Subcutaneous abdominal adipose tissue (tissue), 5 donors: ENCODE measurements at regions not wholly inside any gene's neighbourhood (a gene's known extent, or its start where the extent isn't known, plus 50 kb on each side); places are given as distances from the start of the nearest gene placed in this dataset.

Source experiments
- H3K27ac ChIP-seq: one replicate; pipeline ENCODE4 v1.7.0; 2013; ENCODE audit warnings: low read depth, mild to moderate bottlenecking, inconsistent platforms, low read length, moderate library complexity
- H3K27me3 ChIP-seq, 5 donors: one replicate each; pipeline ENCODE4 v1.7.0; 2013; ENCODE audit warnings: low read length in 5 of 5, inconsistent platforms in 1 of 5; ENCODE audit not compliant: control insufficient read depth in 5 of 5, insufficient read depth in 4 of 5
- H3K36me3 ChIP-seq, 5 donors: one replicate each; pipeline ENCODE4 v1.7.0; 2013; ENCODE audit warnings: low read length in 5 of 5; ENCODE audit not compliant: control insufficient read depth in 5 of 5, insufficient read depth in 5 of 5
- H3K4me1 ChIP-seq, 5 donors: one replicate each; pipeline ENCODE4 v1.7.0; 2013; ENCODE audit warnings: low read length in 5 of 5, mild to moderate bottlenecking in 3 of 5, moderate library complexity in 1 of 5; ENCODE audit not compliant: control insufficient read depth in 5 of 5, insufficient read depth in 5 of 5
- H3K4me3 ChIP-seq, 5 donors: one replicate each; pipeline ENCODE4 v1.7.0; 2013; ENCODE audit warnings: low read length in 5 of 5, low read depth in 1 of 5
- H3K9ac ChIP-seq, 5 donors: one replicate each; pipeline ENCODE4 v1.7.0; 2013; ENCODE audit warnings: low read length in 5 of 5, mild to moderate bottlenecking in 4 of 5, moderate library complexity in 3 of 5
- H3K9me3 ChIP-seq, 5 donors: one replicate each; pipeline ENCODE4 v1.7.0; 2013; ENCODE audit warnings: low read length in 5 of 5; ENCODE audit not compliant: control insufficient read depth in 5 of 5
- donor health status: healthy.
- donor health status: healthy.
- donor health status: healthy.
- donor health status: healthy.
- donor health status: healthy.

- Histone ChIP-seq H3K9ac (no peak overlapping the region), H3K4me3 (no peak overlapping the region), H3K9me3 (no peaks in the 10 kb centered on the region), H3K4me1 (no peaks in the 10 kb centered on the region), H3K27ac (no peak overlapping the region), H3K36me3 (no peaks in the 10 kb centered on the region), H3K27me3 (no peaks in the 10 kb centered on the region)
Observed at GRCh38 chr1:239049571-239049970, 336.8 kb upstream of the CHRM3 start.

- H3K36me3 ChIP-seq = no peaks in the 10 kb centered on the region
- H3K4me1 ChIP-seq = no peaks in the 10 kb centered on the region
- H3K27ac ChIP-seq = no peak overlapping the region
- no peaks in the 10 kb centered on the region for H3K27me3 ChIP-seq
- no peak overlapping the region for H3K4me3 ChIP-seq
- no peaks in the 10 kb centered on the region for H3K9me3 ChIP-seq
- H3K9ac ChIP-seq = no peak overlapping the region
Observed at GRCh38 chr1:239044829-239045228, 341.5 kb upstream of the CHRM3 start.

GRCh38 chr1:239040523-239040922 is 345.8 kb upstream of the CHRM3 start:
- no peaks in the 10 kb centered on the region for H3K4me1 ChIP-seq
- no peaks in the 10 kb centered on the region for H3K9me3 ChIP-seq
- no peaks in the 10 kb centered on the region for H3K27me3 ChIP-seq
- no peak overlapping the region for H3K27ac ChIP-seq
- H3K4me3 ChIP-seq = no peak overlapping the region
- H3K9ac ChIP-seq = no peak overlapping the region
- H3K36me3 ChIP-seq = no peaks in the 10 kb centered on the region

- Histone ChIP-seq H3K27me3 (no peaks in the 10 kb centered on the region), H3K4me1 (no peaks in the 10 kb centered on the region), H3K36me3 (no peaks in the 10 kb centered on the region), H3K4me3 (no peak overlapping the region), H3K9me3 (peaks cover 0 to 5% (median 0%) of the 10 kb centered on the region in 5 donors), H3K9ac (no peak overlapping the region), H3K27ac (no peak overlapping the region)
Observed at GRCh38 chr1:239031310-239031709, 355.1 kb upstream of the CHRM3 start.

- H3K4me3 ChIP-seq = no peak overlapping the region
- H3K9ac ChIP-seq = no peak overlapping the region
- no peak overlapping the region for H3K27ac ChIP-seq
- no peaks in the 10 kb centered on the region for H3K27me3 ChIP-seq
- H3K36me3 ChIP-seq = no peaks in the 10 kb centered on the region
- H3K4me1 ChIP-seq = no peaks in the 10 kb centered on the region
- no peaks in the 10 kb centered on the region for H3K9me3 ChIP-seq
Observed at GRCh38 chr1:239025997-239026694, 360.2 kb upstream of the CHRM3 start.

GRCh38 chr1:239025223-239025622 is 361.1 kb upstream of the CHRM3 start:
- no peaks in the 10 kb centered on the region for H3K27me3 ChIP-seq
- H3K4me3 ChIP-seq = no peak overlapping the region
- H3K36me3 ChIP-seq = no peaks in the 10 kb centered on the region
- no peak overlapping the region for H3K9ac ChIP-seq
- no peaks in the 10 kb centered on the region for H3K9me3 ChIP-seq
- no peaks in the 10 kb centered on the region for H3K4me1 ChIP-seq
- H3K27ac ChIP-seq = no peak overlapping the region

- Histone ChIP-seq H3K9ac (no peak overlapping the region), H3K9me3 (no peaks in the 10 kb centered on the region), H3K4me3 (no peak overlapping the region), H3K27me3 (no peaks in the 10 kb centered on the region), H3K27ac (no peak overlapping the region), H3K36me3 (no peaks in the 10 kb centered on the region), H3K4me1 (no peaks in the 10 kb centered on the region)
Observed at GRCh38 chr1:239023732-239024360, 362.5 kb upstream of the CHRM3 start.

- Histone ChIP-seq H3K27me3 (no peaks in the 10 kb centered on the region), H3K9me3 (no peaks in the 10 kb centered on the region), H3K36me3 (no peaks in the 10 kb centered on the region), H3K4me1 (no peaks in the 10 kb centered on the region), H3K27ac (no peak overlapping the region), H3K4me3 (no peak overlapping the region), H3K9ac (no peak overlapping the region)
Observed at GRCh38 chr1:239016337-239016736, 370.0 kb upstream of the CHRM3 start.

- H3K4me3 ChIP-seq = no peak overlapping the region
- no peaks in the 10 kb centered on the region for H3K9me3 ChIP-seq
- no peak overlapping the region for H3K9ac ChIP-seq
- no peaks in the 10 kb centered on the region for H3K4me1 ChIP-seq
- no peak overlapping the region for H3K27ac ChIP-seq
- H3K27me3 ChIP-seq = no peaks in the 10 kb centered on the region
- no peaks in the 10 kb centered on the region for H3K36me3 ChIP-seq
Observed at GRCh38 chr1:239011382-239011781, 375.0 kb upstream of the CHRM3 start.

- Histone ChIP-seq H3K9me3 (no peaks in the 10 kb centered on the region), H3K9ac (no peak overlapping the region), H3K4me1 (no peaks in the 10 kb centered on the region), H3K27ac (no peak overlapping the region), H3K4me3 (no peak overlapping the region), H3K27me3 (no peaks in the 10 kb centered on the region), H3K36me3 (no peaks in the 10 kb centered on the region)
Observed at GRCh38 chr1:239008568-239008967, 377.8 kb upstream of the CHRM3 start.
